ENCODE measurements at regions not wholly inside any gene's neighbourhood (a gene's known extent, or its start where the extent isn't known, plus 50 kb on each side); places are given as distances from the start of the nearest gene placed in this dataset.

DNA sequence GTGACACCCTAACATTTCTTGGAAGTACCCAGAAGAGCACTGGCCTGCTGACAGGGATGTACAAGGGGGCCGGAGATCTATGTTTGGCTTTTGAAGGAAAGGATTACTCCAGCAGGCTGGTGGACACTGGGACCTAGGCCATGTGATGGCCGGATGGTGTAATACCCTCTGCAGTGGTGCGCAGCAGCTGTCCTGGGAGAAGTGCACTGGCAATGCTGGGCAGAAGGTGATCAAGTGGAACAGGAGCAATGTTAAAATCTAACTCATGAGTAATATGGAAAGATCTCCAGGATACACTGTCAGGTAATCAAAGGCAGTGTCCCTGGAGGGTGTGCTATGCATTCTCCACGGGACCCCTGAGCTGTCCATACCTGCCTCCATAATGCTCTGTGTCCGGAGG, 71.2 kb upstream of the POMGNT2 start:
- TF ChIP-seq, protein P1, sequence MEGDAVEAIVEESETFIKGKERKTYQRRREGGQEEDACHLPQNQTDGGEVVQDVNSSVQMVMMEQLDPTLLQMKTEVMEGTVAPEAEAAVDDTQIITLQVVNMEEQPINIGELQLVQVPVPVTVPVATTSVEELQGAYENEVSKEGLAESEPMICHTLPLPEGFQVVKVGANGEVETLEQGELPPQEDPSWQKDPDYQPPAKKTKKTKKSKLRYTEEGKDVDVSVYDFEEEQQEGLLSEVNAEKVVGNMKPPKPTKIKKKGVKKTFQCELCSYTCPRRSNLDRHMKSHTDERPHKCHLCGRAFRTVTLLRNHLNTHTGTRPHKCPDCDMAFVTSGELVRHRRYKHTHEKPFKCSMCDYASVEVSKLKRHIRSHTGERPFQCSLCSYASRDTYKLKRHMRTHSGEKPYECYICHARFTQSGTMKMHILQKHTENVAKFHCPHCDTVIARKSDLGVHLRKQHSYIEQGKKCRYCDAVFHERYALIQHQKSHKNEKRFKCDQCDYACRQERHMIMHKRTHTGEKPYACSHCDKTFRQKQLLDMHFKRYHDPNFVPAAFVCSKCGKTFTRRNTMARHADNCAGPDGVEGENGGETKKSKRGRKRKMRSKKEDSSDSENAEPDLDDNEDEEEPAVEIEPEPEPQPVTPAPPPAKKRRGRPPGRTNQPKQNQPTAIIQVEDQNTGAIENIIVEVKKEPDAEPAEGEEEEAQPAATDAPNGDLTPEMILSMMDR (IDR thresholded peaks at IDR 0.05), result no peak
- Histone ChIP-seq H3K27me3 (no peaks in the 10 kb centered on the region), H3K9me3 (peaks cover 0 to 17% of the 10 kb centered on the region in 2 donors), H3K4me3 (no peak overlapping the region), H3K4me1 (peaks cover 16 to 44% of the 10 kb centered on the region in 2 donors), H3K27ac (peak overlapping the region in 1 of 2 donors; percentile 9), H3K36me3 (no peaks in the 10 kb centered on the region)
- DNase-seq (no peak), ATAC-seq (no peak)
- intact Hi-C loops (cut with DNase I), result loop anchor here in 1 of 2 donors (10.0 kb wide), 1 partner anchor 118 kb away; no protein-coding TSS in a partner anchor

DNA sequence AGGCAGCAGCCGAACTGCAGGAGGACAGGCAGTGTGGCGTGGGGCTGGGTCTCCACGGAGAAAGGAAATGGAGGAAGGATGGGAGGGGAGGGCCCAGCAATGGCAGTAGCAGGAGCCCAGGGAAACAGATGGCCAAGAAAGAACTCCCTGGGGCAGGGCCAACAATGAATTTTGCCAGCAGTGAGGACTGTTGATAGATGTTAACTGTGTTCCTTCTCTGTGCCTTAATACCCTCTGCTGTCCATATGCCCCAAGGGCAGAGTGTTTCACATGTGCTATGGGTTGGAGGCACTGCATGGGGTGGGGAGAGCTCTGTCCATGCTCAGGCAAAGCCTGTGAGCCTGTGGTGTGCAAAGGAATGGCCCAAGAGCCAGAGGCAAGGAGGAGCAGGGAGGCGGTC, 70.8 kb upstream of the POMGNT2 start:
- peaks cover 0 to 17% of the 10 kb centered on the region in 2 donors for H3K9me3 ChIP-seq
- no peaks in the 10 kb centered on the region for H3K36me3 ChIP-seq
- H3K4me3 ChIP-seq, result no peak overlapping the region
- intact Hi-C loops (cut with DNase I), result loop anchor here in 1 of 2 donors (10.0 kb wide), 1 partner anchor 118 kb away; no protein-coding TSS in a partner anchor
- TF ChIP-seq, protein P1 (IDR thresholded peaks at IDR 0.05), result no peak
- peak overlapping the region in 1 of 2 donors; percentile 9 for H3K27ac ChIP-seq
- DNase-seq (no peak), ATAC-seq (no peak)
- no peaks in the 10 kb centered on the region for H3K27me3 ChIP-seq
- H3K4me1 ChIP-seq, result peaks cover 16 to 43% of the 10 kb centered on the region in 2 donors

DNA sequence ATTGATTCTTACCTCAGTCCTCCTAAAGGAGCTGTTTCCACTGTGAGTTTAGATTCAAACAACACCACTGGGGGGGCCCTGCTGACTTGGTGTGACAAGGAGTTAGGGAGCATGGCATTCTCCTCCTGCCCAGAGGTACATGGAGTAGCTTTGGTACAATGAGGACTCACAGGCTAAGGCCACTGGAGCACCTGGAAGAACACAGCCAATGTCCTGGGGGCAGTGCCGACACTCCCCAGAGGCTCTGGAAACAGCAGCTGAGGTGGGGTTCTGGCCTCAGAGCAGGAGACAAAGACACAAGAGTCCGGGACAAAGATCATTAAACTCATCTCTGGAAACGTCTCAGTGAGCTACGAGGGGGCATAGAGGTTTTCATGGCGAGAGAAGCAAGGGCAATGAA, 69.7 kb upstream of the POMGNT2 start:
- TF ChIP-seq, protein P1 (IDR thresholded peaks at IDR 0.05), result no peak
- Histone ChIP-seq H3K27ac (no peak overlapping the region), H3K36me3 (no peaks in the 10 kb centered on the region), H3K9me3 (peaks cover 0 to 17% of the 10 kb centered on the region in 2 donors), H3K4me1 (peaks cover 9 to 31% of the 10 kb centered on the region in 2 donors), H3K4me3 (no peak overlapping the region), H3K27me3 (no peaks in the 10 kb centered on the region)
- intact Hi-C loops (cut with DNase I), result loop anchor here in 1 of 2 donors (10.0 kb wide), 1 partner anchor 119 kb away; no protein-coding TSS in a partner anchor
- DNase-seq, result no peak
- ATAC-seq, result no peak

DNA sequence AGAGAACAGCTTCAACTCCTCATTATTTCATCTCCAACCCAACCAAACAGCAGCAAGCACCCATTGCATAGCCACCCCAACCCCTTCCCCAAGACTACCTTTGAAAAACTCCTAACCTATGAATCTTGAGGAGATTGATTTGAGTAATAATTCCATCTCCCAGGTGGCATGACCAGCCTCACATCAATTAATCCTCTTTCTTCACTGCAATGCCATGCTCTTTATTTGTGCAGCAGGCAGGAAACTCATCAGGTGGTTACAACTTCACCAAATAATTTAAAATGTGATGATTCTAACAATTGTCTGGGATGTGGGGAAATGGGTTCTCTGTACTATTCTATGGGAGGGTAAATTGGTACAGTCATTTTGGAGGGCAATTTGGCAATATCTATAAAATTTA, 68.1 kb upstream of the POMGNT2 start:
- Histone ChIP-seq H3K9me3 (peaks cover 0 to 17% of the 10 kb centered on the region in 2 donors), H3K4me3 (no peak overlapping the region), H3K4me1 (peaks cover 0 to 16% of the 10 kb centered on the region in 2 donors), H3K27me3 (no peaks in the 10 kb centered on the region), H3K27ac (no peak overlapping the region), H3K36me3 (no peaks in the 10 kb centered on the region)
- no peak for DNase-seq
- intact Hi-C loops (cut with DNase I), result loop anchor here in 1 of 2 donors (10.0 kb wide), 1 partner anchor 121 kb away; no protein-coding TSS in a partner anchor
- no peak for ATAC-seq
- TF ChIP-seq, protein P1 (IDR thresholded peaks at IDR 0.05), result no peak

DNA sequence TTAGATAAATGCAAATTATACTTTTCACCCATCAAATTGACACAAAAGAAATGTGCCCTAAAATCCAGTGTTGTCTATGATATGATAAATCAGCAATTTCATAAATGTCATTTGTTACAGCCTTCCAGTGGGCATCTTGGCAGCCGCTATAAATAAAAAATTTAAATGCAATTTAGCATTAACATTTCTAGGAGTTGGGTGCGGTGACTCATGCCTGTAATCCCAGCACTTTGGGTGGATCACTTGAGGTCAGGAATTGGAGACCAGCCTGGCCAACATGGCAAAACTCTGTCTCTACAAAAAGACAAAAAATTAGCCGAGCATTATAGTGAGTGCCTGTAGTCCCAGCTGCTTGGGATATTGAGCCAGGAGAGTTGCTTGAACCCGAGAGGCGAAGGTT, 65.9 kb upstream of the POMGNT2 start:
- intact Hi-C loops (cut with DNase I), result loop anchor here in 1 of 2 donors (10.0 kb wide), 1 partner anchor 123 kb away; no protein-coding TSS in a partner anchor
- no peak for DNase-seq
- Histone ChIP-seq H3K9me3 (peaks cover 0 to 21% of the 10 kb centered on the region in 2 donors), H3K36me3 (no peaks in the 10 kb centered on the region), H3K27me3 (no peaks in the 10 kb centered on the region), H3K4me1 (no peaks in the 10 kb centered on the region), H3K27ac (no peak overlapping the region), H3K4me3 (no peak overlapping the region)
- TF ChIP-seq, protein P1 (IDR thresholded peaks at IDR 0.05), result no peak
- ATAC-seq, result no peak
